ENCODE measurements at regions not wholly inside any gene's neighbourhood (a gene's known extent, or its start where the extent isn't known, plus 50 kb on each side); places are given as distances from the start of the nearest gene placed in this dataset.

DNA sequence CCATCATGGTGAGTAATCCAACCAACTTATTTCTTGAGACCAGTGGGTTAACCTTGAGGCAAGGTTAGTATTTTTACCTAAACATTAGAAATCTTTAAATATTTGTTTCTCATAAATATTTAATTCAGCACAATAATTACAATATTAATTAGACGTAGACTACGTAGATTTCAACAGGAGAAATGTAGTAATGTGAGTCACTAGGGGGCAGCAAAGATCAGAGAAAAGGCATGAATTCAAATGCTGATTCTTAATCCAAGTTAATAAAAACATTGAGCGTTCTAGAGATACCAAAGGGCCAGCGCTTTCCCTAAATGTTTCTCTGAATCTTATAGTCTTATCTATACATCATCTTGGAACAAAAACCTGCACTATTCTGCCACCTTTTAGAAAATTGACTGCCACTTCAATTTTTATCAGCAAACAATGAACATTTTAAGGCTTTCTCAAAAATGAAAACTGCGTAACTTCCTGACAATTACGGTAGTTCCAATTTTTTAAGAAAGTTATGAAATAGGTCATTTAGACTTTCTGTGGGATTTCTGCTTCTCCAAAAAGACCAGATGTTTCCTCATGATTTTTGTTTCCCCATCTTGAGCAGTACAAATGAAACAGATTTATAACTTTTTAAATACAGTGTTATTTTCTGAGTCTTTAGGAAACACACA, 180.7 kb downstream of the GASK1B start:
- in situ Hi-C loops (cut with MboI; ENCODE audit: low pct_unique_long_range_greater_than_20kb, low sequenced_read_pairs, unreplicated experiment): loop anchor here (25.0 kb wide), 3 partner anchors 170 to 645 kb away; partner anchors contain the start of gene GASK1B

DNA sequence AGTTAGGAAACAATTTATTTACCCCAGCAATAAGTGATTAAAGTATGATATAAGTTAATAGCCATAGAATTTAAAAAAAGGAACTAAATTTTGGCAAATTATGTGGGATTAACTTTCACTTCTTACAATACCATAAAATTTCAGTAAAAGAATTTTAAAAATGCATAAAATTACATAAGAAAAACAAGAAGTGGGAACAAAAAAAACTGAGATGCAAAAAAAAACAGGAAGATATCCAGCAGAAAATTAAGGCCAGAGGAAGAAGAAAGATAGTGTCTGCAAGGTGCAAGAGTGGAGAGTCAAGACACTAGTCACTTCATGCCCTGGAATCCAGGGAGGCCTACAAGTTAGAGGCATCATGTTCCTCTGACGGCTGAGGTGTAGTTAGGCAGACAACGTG, 184.2 kb downstream of the GASK1B start:
- TF ChIP-seq CTCF (IDR thresholded peaks at IDR 0.05; ENCODE audit: extremely low read depth, insufficient read depth, missing control alignments): no peak
- DNase-seq (ENCODE audit: low spot score): no peak
- in situ Hi-C loops (cut with MboI; ENCODE audit: low pct_unique_long_range_greater_than_20kb, low sequenced_read_pairs, unreplicated experiment): loop anchor here (10.0 to 25.0 kb wide), 4 partner anchors 174 to 774 kb away; partner anchors contain the start of gene GASK1B

More for the DNA sequence above, 180.7 kb downstream of the GASK1B start:
- peak; percentile 58 for TF ChIP-seq CTCF (IDR thresholded peaks at IDR 0.05; ENCODE audit: extremely low read depth, insufficient read depth, missing control alignments)
- DNase-seq (ENCODE audit: low spot score): peak; percentile 7

- TF ChIP-seq CTCF (IDR thresholded peaks at IDR 0.05; ENCODE audit: extremely low read depth, insufficient read depth, missing control alignments): no peak
- no peak for DNase-seq (ENCODE audit: low spot score)
- in situ Hi-C loops (cut with MboI; ENCODE audit: low pct_unique_long_range_greater_than_20kb, low sequenced_read_pairs, unreplicated experiment): loop anchor here (10.0 to 25.0 kb wide), 4 partner anchors 178 to 770 kb away; partner anchors contain the start of gene GASK1B
Observed at GRCh38 chr4:157984285-157984911, 188.4 kb downstream of the GASK1B start.

GRCh38 chr4:157983300-157983699, 189.5 kb downstream of the GASK1B start:
- DNase-seq (ENCODE audit: low spot score): no peak
- no peak for TF ChIP-seq CTCF (IDR thresholded peaks at IDR 0.05; ENCODE audit: extremely low read depth, insufficient read depth, missing control alignments)
- in situ Hi-C loops (cut with MboI; ENCODE audit: low pct_unique_long_range_greater_than_20kb, low sequenced_read_pairs, unreplicated experiment): loop anchor here (10.0 to 25.0 kb wide), 4 partner anchors 179 to 768 kb away; partner anchors contain the start of gene GASK1B

DNA sequence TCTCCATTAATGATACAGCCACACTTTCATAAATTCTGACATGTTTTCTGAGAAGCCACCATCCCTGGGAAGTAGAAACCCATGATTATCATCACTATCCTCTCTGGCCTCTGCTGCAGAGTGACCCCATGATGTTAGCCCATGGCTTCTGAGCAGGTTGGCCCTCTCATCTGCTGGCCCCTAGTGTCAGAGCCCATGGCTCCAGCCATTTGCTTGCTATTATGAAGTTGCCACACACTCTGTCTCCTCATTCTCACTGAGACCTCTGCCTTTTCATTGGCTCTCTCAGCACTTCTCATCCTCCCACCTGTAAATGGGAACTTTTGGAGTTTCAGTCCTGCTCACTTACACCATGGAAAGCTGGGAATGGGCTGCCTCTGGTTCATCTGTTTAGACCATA, 192.7 kb downstream of the GASK1B start:
- TF ChIP-seq CTCF (IDR thresholded peaks at IDR 0.05; ENCODE audit: extremely low read depth, insufficient read depth, missing control alignments): no peak
- in situ Hi-C loops (cut with MboI; ENCODE audit: low pct_unique_long_range_greater_than_20kb, low sequenced_read_pairs, unreplicated experiment): loop anchor here (10.0 to 25.0 kb wide), 4 partner anchors 182 to 765 kb away; partner anchors contain the start of gene GASK1B
- DNase-seq (ENCODE audit: low spot score): no peak

GRCh38 chr4:157978680-157979361, 194.0 kb downstream of the GASK1B start:
- peak; percentile 44 for DNase-seq (ENCODE audit: low spot score)
- in situ Hi-C loops (cut with MboI; ENCODE audit: low pct_unique_long_range_greater_than_20kb, low sequenced_read_pairs, unreplicated experiment): loop anchor here (25.0 kb wide), 3 partner anchors 183 to 658 kb away; partner anchors contain the start of gene GASK1B

More at GRCh38 chr4:157978680-157979361, 194.0 kb downstream of the GASK1B start:
- TF ChIP-seq CTCF (IDR thresholded peaks at IDR 0.05; ENCODE audit: extremely low read depth, insufficient read depth, missing control alignments): peak; percentile 85

Measured in GM13977 (cell line).